HFFc6 (cell line): ENCODE measurements at regions not wholly inside any gene's neighbourhood (a gene's known extent, or its start where the extent isn't known, plus 50 kb on each side); places are given as distances from the start of the nearest gene placed in this dataset.
"Not testable (repeated sequence)": the region's sequence is repeated elsewhere in the genome, so short reads cannot be mapped to it uniquely, and the experiment has no call there.

Experiments used
- DNase-seq: peaks from one replicate; pipeline ENCODE4 v3.0.0-alpha.2; 2018
- H3K27ac Mint-ChIP-seq: 2 replicates; pipeline ENCODE4 v1.8.0; 2020; ENCODE audit warnings: mild to moderate bottlenecking, mixed read lengths
- H3K27me3 Mint-ChIP-seq: 2 replicates; pipeline ENCODE4 v1.8.0; 2021; ENCODE audit warnings: mild to moderate bottlenecking, moderate library complexity, mixed read lengths; ENCODE audit not compliant: insufficient read depth
- H3K36me3 Mint-ChIP-seq: 2 replicates; pipeline ENCODE4 v1.8.0; 2021; ENCODE audit warnings: low read depth, mixed read lengths
- H3K4me1 Mint-ChIP-seq: 2 replicates; pipeline ENCODE4 v1.8.0; 2020; ENCODE audit warnings: low read depth, mixed read lengths
- H3K4me3 Mint-ChIP-seq: 2 replicates; pipeline ENCODE4 v1.8.0; 2020; ENCODE audit warnings: mild to moderate bottlenecking, moderate library complexity, mixed read lengths
- H3K9me3 Mint-ChIP-seq: 2 replicates; pipeline ENCODE4 v1.8.0; 2020; ENCODE audit warnings: mild to moderate bottlenecking, mixed read lengths
- TF ChIP-seq, protein P1 (sequence below): fragments of 200-600 bp; sonication (generic); IDR thresholded peaks from 2 replicates; pipeline ENCODE4 v1.5.0; 2021; ENCODE audit warnings: antibody characterized with exemption, mild to moderate bottlenecking

DNA sequence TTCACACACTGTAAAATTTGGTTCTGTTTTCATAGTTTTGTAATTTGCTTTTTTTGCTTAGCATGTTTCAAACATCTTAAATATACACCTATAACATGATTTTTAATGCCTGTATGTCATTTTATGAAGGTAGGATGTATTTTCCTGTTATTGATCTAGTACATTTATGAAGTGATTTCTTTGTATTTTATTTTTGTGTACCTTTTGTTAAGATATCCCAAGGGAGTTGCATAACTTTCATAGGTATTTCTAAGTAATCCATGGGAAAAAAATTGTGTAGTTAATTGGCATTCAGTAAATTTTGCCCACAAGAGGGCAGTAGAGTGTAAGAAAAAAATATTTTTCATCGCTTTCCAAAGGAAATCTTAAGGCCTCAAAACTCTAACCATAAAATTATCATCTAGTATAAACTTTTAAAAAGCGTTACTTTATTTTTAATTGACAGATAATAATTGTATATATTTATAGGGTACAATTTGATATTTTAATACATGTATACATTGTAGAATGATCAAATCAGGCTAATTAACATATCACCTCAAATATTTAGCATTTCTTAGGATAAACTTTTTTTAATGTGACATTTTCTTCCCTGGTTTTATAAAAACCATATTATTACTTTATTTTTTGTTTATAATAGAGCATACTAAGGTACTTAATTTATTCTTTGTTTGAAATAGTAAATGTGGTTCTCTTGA is 62.8 kb upstream of the ARL17B start:
- not testable (repeated sequence) for H3K4me3 Mint-ChIP-seq, H3K4me1 Mint-ChIP-seq, H3K36me3 Mint-ChIP-seq, DNase-seq, H3K27ac Mint-ChIP-seq, H3K27me3 Mint-ChIP-seq, H3K9me3 Mint-ChIP-seq
- TF ChIP-seq, protein P1, sequence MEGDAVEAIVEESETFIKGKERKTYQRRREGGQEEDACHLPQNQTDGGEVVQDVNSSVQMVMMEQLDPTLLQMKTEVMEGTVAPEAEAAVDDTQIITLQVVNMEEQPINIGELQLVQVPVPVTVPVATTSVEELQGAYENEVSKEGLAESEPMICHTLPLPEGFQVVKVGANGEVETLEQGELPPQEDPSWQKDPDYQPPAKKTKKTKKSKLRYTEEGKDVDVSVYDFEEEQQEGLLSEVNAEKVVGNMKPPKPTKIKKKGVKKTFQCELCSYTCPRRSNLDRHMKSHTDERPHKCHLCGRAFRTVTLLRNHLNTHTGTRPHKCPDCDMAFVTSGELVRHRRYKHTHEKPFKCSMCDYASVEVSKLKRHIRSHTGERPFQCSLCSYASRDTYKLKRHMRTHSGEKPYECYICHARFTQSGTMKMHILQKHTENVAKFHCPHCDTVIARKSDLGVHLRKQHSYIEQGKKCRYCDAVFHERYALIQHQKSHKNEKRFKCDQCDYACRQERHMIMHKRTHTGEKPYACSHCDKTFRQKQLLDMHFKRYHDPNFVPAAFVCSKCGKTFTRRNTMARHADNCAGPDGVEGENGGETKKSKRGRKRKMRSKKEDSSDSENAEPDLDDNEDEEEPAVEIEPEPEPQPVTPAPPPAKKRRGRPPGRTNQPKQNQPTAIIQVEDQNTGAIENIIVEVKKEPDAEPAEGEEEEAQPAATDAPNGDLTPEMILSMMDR: peak; percentile 62

DNA sequence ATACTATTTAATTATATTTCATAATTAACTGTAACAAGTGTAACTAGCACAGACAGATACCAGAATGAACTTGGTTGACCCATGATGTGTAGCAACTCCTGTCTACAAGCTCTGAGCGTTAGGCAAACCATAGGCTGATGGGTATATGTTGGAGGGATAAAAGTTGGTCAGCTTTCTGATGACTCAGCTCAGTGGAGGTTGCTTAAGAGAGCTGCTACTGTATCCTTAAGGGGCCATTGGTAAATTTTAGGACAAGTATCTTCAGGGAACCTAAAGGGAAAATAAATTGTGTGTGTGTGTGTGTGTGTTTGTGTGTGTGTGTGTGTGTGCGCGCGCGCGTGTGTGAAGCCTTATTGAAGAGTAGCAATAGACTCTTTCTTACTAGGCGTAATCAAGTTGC is 56.3 kb upstream of the ARL17B start:
- not testable (repeated sequence) for H3K27me3 Mint-ChIP-seq, H3K9me3 Mint-ChIP-seq, H3K36me3 Mint-ChIP-seq, H3K27ac Mint-ChIP-seq, H3K4me1 Mint-ChIP-seq, H3K4me3 Mint-ChIP-seq
- peak; percentile 0 for DNase-seq

DNA sequence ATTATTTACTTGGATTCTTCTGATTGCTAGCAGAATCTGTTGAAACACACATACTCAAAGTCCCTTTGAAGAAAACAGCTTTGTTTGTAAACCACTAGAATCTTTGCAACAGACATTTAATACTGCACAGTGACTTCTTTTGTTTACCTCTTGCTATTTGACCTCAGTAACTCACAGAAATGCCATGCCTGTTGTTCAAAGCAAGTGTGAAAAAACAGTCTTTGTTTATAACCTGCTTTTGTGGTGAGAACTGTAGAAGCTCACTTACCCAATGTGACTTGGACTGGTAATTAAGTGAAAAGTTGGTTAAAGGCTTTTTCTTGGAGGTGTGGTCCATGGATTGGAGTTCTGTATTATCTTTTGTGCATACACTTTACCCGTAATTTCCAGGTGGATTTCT is 55.7 kb upstream of the ARL17B start:
- DNase-seq, H3K4me1 Mint-ChIP-seq, H3K27ac Mint-ChIP-seq, H3K36me3 Mint-ChIP-seq, H3K9me3 Mint-ChIP-seq, H3K4me3 Mint-ChIP-seq, H3K27me3 Mint-ChIP-seq: not testable (repeated sequence)

DNA sequence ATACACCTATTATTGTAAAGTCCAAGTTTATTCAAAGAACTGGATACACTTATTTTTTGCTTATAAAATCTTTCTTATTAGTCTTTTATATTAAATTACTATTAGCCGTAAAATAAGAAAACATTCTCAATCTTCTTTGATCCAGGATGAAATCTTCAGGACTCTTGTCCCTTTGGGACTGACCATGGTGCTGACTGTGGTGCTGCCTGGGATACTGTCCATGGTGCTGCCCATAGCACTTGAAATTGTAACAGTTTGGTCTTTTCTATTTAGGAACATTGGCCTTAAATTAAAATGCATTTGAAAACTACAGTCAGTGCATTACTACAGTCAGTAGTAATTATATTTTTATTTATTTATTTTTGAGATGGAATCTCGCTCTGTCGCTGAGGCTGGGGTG is 53.0 kb upstream of the ARL17B start:
- H3K9me3 Mint-ChIP-seq, H3K36me3 Mint-ChIP-seq, H3K27ac Mint-ChIP-seq, DNase-seq, H3K27me3 Mint-ChIP-seq, H3K4me1 Mint-ChIP-seq, H3K4me3 Mint-ChIP-seq: not testable (repeated sequence)

DNA sequence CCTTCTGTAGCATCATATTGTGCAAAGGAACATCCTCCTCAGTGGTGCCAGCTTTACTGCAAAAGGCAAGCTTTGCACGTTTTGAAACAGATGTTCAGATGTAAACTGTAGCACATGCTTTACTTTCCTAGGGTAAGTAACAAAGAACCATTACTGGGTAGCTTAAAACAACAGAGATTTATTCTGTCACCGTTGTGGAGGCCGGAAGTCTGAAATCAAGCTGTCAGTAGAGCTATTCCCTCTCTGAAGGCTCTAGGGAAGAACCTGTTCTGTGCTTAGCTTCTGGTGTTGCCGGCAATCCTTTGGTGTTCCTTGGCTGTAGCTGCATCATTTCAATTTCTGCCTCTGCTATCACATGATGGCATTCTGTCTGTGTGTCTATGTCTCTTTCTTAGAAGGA is 50.6 kb upstream of the ARL17B start:
- not testable (repeated sequence) for H3K27me3 Mint-ChIP-seq, H3K27ac Mint-ChIP-seq, H3K36me3 Mint-ChIP-seq, DNase-seq, H3K4me3 Mint-ChIP-seq, H3K4me1 Mint-ChIP-seq, H3K9me3 Mint-ChIP-seq

DNA sequence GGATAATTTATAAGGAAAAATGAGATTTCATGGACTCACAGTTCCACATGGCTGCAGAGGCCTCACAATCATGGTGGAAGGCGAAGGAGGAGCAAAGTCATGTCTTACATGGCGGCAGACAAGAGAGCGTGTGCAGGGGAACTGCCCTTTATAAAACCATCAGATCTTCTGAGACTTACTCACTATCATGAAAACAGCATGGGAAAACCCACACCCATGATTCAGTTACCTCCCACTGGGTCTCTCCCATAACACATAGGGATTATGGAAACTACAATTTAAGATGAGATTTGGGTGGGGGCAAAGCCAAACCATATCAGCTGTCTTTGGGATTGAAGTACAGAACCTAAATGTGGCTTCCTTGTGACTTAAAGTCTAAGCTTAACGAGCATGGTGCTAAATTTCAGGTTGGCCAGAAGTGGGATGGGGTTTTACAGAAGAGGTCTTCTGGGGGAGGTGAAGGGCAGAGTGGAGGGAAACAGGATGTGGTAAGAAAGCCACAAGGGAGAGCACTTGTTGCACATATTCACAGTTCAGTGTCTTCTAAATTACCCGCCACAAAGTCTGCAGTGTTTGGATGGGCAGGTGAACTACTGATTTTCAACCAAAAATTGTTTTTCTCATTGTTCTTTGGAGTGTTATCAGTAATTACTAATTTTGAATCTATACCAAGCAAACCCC is 49.7 kb upstream of the ARL17B start:
- not testable (repeated sequence) for H3K27ac Mint-ChIP-seq, DNase-seq, H3K27me3 Mint-ChIP-seq, H3K4me3 Mint-ChIP-seq, H3K9me3 Mint-ChIP-seq, H3K4me1 Mint-ChIP-seq, H3K36me3 Mint-ChIP-seq
